ENCODE measurements at regions not wholly inside any gene's neighbourhood (a gene's known extent, or its start where the extent isn't known, plus 50 kb on each side); places are given as distances from the start of the nearest gene placed in this dataset.
"Not testable (repeated sequence)": the region's sequence is repeated elsewhere in the genome, so short reads cannot be mapped to it uniquely, and the experiment has no call there.

GRCh38 chr6:77105091-77105490 is 358.2 kb downstream of the HTR1B start:
- no peak for DNase-seq (ENCODE audit: low read depth)
- H3K4me3 ChIP-seq (ENCODE audit: low read depth, low read length): no peak overlapping the region
- no peak for TF ChIP-seq CTCF (IDR thresholded peaks at IDR 0.05; ENCODE audit: insufficient read depth, low read depth, low read length)

- no peak for TF ChIP-seq CTCF (IDR thresholded peaks at IDR 0.05; ENCODE audit: insufficient read depth, low read depth, low read length)
- no peak for DNase-seq (ENCODE audit: low read depth)
- no peak overlapping the region for H3K4me3 ChIP-seq (ENCODE audit: low read depth, low read length)
These were observed 365.4 kb downstream of the HTR1B start for GRCh38 chr6:77097940-77098339.

DNA sequence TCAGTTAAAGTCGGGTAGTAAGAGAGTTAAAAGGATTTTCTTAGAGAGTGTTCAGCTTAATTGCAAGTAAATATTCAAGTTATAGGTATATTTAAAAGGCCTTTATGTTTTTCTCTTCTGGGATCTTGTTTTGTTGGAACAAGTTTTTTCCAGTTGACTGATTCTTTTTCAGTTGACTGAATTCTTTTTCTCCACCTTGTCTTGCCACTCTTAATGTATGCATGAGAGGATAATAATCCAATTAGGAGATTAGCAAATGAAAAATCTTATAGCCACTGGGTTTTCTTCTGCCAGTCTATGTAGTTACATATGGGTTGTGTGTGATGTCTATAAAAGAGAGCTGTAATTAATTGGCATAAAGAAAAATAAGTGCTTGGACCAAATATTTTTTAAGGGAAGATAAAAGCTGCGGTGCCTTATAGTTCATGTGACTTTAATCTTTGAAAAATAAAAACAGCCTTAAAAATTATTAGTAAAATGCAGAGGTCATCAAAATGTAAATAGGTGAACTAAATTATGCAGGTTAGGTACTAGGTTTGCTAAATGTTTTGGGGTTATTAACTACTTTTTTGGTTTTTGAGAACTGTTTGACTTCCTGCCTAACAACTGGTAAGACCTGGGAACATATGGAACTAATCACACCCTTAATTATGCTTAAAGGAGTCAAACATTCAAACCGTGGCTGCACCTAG is 367.2 kb downstream of the HTR1B start:
- DNase-seq (ENCODE audit: low read depth): no peak
- no peak overlapping the region for H3K4me3 ChIP-seq (ENCODE audit: low read depth, low read length)
- TF ChIP-seq CTCF (IDR thresholded peaks at IDR 0.05; ENCODE audit: insufficient read depth, low read depth, low read length): no peak

DNA sequence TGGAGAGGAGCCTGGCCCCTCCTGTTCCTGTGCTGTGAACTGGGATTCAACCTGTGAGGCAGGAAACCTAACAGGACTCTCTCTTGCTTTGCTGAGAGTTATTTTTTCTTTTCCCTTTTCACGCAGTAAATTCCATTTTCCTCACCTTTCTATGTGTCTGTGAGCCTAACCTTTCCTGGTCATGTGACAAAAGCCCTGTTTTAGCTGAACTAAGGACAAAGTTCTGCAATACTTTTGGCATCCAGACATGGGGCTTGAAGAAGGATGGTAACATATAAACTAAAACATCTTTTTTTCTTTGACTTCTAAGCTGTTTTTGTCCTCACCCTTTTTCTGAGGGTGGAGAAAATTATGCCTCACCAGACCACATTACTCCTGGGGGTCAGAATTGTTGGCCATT is 368.5 kb downstream of the HTR1B start:
- no peak for TF ChIP-seq CTCF (IDR thresholded peaks at IDR 0.05; ENCODE audit: insufficient read depth, low read depth, low read length)
- H3K4me3 ChIP-seq (ENCODE audit: low read depth, low read length): no peak overlapping the region
- no peak for DNase-seq (ENCODE audit: low read depth)

- no peak overlapping the region for H3K4me3 ChIP-seq (ENCODE audit: low read depth, low read length)
- TF ChIP-seq CTCF (IDR thresholded peaks at IDR 0.05; ENCODE audit: insufficient read depth, low read depth, low read length): no peak
- peak; percentile 95 for DNase-seq (ENCODE audit: low read depth)
These were observed 370.3 kb downstream of the HTR1B start for GRCh38 chr6:77092971-77093370.

GRCh38 chr6:77089776-77090175 is 373.5 kb downstream of the HTR1B start:
- no peak overlapping the region for H3K4me3 ChIP-seq (ENCODE audit: low read depth, low read length)
- TF ChIP-seq CTCF (IDR thresholded peaks at IDR 0.05; ENCODE audit: insufficient read depth, low read depth, low read length): no peak
- peak; percentile 22 for DNase-seq (ENCODE audit: low read depth)

GRCh38 chr6:77087794-77088318 is 375.4 kb downstream of the HTR1B start:
- not testable (repeated sequence) for H3K4me3 ChIP-seq (ENCODE audit: low read depth, low read length); DNase-seq (ENCODE audit: low read depth)
